Activated CD8-positive, alpha-beta memory T cell treated with anti-CD3 and anti-CD28 coated beads, Interleukin-2, amount 50 U/mL, for 48 hours (primary cell): ENCODE measurements at regions not wholly inside any gene's neighbourhood (a gene's known extent, or its start where the extent isn't known, plus 50 kb on each side); places are given as distances from the start of the nearest gene placed in this dataset.

Experiments
- DNase-seq: peaks from one replicate; pipeline ENCODE4 v3.0.0-alpha.2; 2020

- no peak for DNase-seq
These were observed 335.6 kb upstream of the RBMY1B start for GRCh38 chrY:21175505-21175904.

GRCh38 chrY:21177306-21177800, 333.8 kb upstream of the RBMY1B start:
- no peak for DNase-seq

GRCh38 chrY:21178281-21178680, 332.9 kb upstream of the RBMY1B start:
- DNase-seq: no peak

GRCh38 chrY:21180921-21181320, 330.2 kb upstream of the RBMY1B start:
- DNase-seq: no peak

DNA sequence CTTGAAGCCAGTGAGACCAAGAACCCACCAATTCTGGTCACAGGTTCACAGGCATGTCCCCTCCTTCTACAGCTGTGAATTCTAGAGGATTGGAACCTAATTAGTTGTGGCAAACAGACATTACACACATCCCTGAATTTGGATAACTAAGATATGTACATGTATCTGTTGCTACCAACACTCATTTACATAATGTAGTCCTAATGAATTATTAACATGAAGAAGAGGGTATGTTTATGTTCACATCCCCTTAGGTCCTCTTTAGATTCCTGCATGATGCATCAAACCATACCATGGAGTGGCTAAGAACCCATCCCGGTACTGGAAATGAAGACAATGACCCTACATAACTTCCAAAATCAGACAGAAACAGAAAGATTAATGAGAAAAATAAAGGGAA, 326.9 kb upstream of the RBMY1B start:
- no peak for DNase-seq

DNA sequence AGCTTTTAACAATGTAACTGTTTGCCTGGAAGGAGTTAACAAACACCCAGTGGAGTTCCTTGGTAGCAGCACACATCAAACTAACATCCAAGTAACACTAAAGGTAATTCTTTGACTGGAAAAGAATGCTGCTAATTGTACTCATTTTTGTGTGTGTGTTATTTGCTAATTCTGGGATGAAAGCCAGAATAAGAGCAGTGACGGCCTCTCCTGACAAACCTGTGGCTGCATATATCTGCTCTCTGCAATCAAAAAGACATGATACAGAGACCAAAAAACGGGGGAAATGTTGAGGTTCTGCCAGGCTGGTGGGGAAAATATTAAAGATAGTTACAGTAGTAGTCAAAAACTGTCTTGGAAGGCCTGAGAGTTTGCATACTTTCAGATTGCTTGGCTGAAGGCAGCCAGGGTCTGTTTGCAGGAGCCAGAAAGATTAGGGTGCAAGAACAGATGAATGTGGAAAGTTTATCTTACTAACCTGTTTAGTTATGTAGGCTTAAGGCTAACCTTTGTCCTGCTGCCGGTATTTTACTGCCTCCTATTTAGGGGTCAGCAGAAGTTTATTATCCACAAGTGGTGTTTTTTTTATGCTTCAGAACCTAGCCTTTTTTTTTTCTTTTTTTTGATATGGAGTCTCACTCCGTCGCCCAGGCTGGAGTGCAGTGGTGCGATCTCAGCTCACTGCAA, 325.6 kb upstream of the RBMY1B start:
- no peak for DNase-seq

GRCh38 chrY:21192694-21193093, 318.4 kb upstream of the RBMY1B start:
- no peak for DNase-seq

DNA sequence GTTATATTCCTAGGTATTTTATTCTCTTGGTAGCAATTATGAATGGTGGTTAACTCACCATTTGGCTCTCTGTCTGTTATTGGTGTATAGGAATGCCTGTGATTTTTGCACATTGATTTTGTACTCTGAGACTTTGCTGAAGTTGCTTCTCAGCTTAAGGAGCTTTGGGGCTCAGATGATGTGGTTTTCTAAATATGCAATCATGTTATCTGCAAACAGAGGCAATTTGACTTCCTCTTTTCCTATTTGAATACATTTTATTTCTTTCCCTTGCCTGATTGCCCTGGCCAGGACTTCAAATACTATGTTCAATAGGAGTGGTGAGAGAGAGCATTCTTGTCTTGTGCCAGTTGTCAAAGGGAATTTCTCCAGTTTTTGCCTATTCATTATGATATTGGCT, 310.9 kb upstream of the RBMY1B start:
- no peak for DNase-seq

DNA sequence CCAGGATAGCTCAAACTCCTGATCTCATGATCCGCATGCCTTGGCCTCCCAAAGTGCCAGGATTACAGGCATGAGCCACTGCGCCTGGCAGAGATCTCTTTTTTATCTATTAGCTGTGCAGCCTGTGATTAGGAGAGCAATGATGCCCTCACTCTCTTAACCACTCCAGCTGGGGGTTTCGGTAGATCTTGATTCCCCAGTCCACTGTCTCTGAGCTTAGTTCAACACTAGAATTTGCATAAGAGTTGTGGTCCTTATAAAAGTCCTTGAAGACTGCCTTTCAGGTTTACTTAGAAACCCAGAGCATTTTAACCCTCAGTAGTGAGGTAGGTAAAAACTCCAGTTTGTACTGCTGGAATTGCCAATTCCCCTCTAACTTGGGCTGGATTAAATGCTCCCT, 283.3 kb upstream of the RBMY1B start:
- DNase-seq: no peak

GRCh38 chrY:21240221-21240620, 270.9 kb upstream of the RBMY1B start:
- no peak for DNase-seq

DNA sequence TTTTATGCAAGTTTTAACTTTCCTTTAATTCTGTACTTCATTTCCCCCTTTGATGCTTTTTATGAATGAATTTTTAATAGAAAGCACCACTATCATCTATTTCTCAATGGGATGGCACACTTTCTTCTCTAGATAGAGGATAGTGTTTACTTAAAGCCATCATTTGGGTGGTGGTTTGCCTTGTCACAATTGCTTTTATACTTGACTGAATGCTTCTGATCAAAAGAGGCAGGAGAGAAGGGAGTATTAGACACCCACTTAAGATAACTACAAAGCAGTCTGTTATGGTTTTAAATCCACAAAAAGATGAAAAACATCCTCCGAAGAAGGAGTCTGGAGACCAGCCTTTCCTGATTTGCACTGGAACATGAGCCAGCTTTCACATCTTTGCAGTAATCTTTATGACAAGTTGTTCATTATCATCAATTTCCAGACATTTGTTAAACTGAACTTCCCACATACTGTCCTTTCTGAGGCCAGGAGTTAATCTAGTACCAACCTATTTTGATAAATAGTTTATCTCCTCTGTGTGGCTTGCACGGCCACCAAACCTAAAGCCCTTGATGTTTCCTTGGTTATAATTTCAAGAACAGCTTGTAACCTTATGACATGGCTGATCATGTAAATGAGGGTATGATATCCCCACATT, 270.4 kb upstream of the RBMY1B start:
- DNase-seq: no peak

GRCh38 chrY:21242793-21243192, 268.3 kb upstream of the RBMY1B start:
- DNase-seq: no peak

GRCh38 chrY:21246780-21247179, 264.4 kb upstream of the RBMY1B start:
- no peak for DNase-seq

GRCh38 chrY:21248591-21248990, 262.5 kb upstream of the RBMY1B start:
- no peak for DNase-seq

GRCh38 chrY:21253455-21254248, 257.5 kb upstream of the RBMY1B start:
- DNase-seq: no peak

DNA sequence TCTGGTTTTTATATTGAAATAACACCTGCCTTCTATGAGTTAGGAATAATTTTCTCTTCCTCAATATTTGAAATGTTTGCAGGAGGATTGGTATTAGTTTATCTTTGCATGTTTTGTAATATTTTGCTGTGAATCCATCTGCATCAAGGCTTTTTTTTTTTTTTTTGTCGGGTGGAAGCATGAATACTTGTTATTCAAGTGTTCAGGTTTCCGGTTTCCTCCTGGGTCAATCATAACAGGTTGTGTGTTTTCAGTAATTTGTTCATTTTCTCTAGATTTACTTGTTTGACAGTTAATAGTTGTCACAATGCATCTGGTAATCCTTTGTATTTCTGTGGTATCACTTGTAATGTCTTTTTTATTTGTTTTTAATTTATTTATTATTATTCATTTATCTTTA, 256.7 kb upstream of the RBMY1B start:
- DNase-seq: no peak

GRCh38 chrY:21256820-21257219, 254.3 kb upstream of the RBMY1B start:
- DNase-seq: no peak

DNA sequence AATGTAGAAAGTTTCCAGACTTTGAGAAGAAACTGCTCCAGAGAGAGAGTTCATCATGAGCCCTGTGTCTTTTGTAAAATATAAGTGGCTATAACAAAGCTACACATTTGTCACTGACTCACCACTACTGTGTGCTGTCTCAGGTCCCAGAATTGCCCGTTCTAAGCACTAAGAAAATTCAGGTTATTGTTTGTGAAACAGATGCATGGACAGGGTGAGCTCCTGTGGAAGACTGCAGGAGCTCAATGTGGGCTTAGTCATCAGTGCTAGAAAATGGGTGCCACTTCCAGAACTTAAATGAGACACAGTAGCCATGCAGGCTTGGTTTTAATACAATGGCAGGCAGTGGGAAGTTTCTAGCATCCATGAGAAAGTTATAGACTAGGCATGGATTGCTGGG, 251.4 kb upstream of the RBMY1B start:
- no peak for DNase-seq

GRCh38 chrY:21260325-21260724, 250.8 kb upstream of the RBMY1B start:
- DNase-seq: no peak

DNA sequence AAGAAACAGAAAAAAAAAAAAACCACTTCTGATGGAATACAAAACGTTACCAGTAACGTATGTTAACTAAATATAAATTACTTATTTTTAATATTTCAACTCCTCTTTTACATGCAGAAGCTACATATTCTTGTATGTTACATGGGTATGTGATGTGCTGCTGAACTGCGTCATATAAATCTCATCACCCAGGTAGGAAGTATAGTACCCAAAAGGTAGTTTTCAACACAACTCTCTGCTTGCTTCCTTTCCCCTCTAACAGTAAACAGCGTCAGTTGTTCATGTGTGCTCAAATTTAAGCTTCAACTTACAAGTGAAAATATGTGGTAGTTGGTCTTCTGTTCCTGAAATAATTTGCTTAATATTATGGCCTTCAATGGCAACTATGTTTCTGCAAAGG, 250.0 kb upstream of the RBMY1B start:
- DNase-seq: no peak

DNA sequence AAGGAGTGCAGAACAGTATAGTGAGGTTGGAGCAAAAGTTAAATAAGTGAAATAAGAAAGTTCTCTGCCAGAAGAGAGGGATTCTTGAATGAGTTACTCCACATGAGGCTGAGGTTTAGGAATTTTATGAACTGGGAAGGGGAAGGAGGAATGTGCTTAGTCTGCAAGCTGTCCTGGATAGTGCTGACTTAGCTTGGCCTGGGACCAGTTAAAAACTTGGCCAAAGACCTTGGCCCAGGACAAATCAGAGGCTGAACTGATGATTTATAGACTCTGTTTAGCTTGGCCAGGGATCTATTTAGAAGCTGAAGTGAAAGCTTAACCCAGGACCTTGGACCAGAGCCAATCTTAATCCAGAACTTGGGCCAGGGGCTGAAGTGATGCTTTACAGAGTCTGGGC, 244.4 kb upstream of the RBMY1B start:
- no peak for DNase-seq

DNA sequence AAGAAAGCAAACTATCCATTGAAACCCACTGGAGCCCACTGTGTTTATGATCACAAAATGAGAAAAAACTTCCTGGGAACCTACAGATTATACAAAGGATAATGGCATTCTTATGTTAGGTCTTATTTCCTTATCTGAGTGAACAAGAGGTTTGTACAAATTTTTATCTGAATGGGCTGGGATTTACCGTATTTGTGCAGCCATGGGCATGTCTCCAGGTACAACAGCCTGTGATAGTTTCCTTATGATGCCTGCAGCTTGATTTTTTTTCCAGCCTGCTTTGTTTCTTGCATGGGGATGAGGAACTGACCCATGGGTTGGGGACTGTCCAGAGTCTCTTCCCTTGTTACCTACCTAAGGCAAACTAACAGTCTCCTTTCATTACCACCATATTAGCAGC, 244.0 kb upstream of the RBMY1B start:
- no peak for DNase-seq

- DNase-seq: no peak
These were observed 223.4 kb upstream of the RBMY1B start for GRCh38 chrY:21287769-21288168.

- DNase-seq: no peak
These were observed 222.2 kb upstream of the RBMY1B start for GRCh38 chrY:21288908-21289307.
